ENCODE measurements at regions not wholly inside any gene's neighbourhood (a gene's known extent, or its start where the extent isn't known, plus 50 kb on each side); places are given as distances from the start of the nearest gene placed in this dataset.

DNA sequence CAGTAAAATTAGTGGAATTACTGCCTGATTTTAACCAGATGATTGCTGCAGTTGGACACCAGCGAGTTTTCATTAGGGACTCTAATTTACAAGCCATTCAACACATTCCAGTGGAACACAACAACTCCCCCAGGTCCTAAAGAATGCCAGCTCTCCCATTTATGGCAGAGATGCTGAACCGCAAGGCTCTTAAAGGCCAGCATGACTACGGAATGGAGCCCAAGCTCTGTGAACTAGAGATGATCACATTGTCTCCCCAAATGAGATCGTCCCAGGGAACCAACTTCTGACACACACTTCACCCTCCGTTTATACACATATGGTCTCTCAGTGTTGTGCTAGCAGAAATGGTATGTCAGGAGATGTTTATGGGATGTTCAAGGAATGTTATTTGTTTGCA, 446.2 kb upstream of the NR2F2 start:
- TF ChIP-seq, protein P1, sequence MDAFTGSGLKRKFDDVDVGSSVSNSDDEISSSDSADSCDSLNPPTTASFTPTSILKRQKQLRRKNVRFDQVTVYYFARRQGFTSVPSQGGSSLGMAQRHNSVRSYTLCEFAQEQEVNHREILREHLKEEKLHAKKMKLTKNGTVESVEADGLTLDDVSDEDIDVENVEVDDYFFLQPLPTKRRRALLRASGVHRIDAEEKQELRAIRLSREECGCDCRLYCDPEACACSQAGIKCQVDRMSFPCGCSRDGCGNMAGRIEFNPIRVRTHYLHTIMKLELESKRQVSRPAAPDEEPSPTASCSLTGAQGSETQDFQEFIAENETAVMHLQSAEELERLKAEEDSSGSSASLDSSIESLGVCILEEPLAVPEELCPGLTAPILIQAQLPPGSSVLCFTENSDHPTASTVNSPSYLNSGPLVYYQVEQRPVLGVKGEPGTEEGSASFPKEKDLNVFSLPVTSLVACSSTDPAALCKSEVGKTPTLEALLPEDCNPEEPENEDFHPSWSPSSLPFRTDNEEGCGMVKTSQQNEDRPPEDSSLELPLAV (CRISPR knock-in tag; conservative IDR thresholded peaks at IDR 0.05; ENCODE audit: low read depth) = no peak
- no peak for TF ChIP-seq ZNF891 (CRISPR knock-in tag; IDR thresholded peaks at IDR 0.05)
- no peak for TF ChIP-seq ZMYM4 (CRISPR knock-in tag; IDR thresholded peaks at IDR 0.05)
- no peak for TF ChIP-seq ZNF432 (CRISPR knock-in tag; IDR thresholded peaks at IDR 0.05; ENCODE audit: borderline replicate concordance)
- TF ChIP-seq ATRX (CRISPR knock-in tag; IDR thresholded peaks at IDR 0.05; ENCODE audit: borderline replicate concordance) = no peak
- TF ChIP-seq, protein P2, sequence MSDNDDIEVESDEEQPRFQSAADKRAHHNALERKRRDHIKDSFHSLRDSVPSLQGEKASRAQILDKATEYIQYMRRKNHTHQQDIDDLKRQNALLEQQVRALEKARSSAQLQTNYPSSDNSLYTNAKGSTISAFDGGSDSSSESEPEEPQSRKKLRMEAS (IDR thresholded peaks at IDR 0.05) = no peak
- no peak for TF ChIP-seq RBM39 (IDR thresholded peaks at IDR 0.05; ENCODE audit: low read depth, low read length, poor library complexity, severe bottlenecking)
- no peak for TF ChIP-seq NAIF1 (CRISPR knock-in tag; IDR thresholded peaks at IDR 0.05; ENCODE audit: borderline replicate concordance)
- no peak for TF ChIP-seq ZNF30 (CRISPR knock-in tag; IDR thresholded peaks at IDR 0.05)
- no peak for TF ChIP-seq REPIN1 (CRISPR knock-in tag; IDR thresholded peaks at IDR 0.05; ENCODE audit: borderline replicate concordance, low read depth)
- no peak for TF ChIP-seq SP140L (CRISPR knock-in tag; IDR thresholded peaks at IDR 0.05; ENCODE audit: borderline replicate concordance)
- TF ChIP-seq ZNF775 (CRISPR knock-in tag; IDR thresholded peaks at IDR 0.05; ENCODE audit: borderline replicate concordance) = no peak
- TF ChIP-seq ZNF75D (CRISPR knock-in tag; IDR thresholded peaks at IDR 0.05; ENCODE audit: borderline replicate concordance) = no peak
- TF ChIP-seq, protein P3, sequence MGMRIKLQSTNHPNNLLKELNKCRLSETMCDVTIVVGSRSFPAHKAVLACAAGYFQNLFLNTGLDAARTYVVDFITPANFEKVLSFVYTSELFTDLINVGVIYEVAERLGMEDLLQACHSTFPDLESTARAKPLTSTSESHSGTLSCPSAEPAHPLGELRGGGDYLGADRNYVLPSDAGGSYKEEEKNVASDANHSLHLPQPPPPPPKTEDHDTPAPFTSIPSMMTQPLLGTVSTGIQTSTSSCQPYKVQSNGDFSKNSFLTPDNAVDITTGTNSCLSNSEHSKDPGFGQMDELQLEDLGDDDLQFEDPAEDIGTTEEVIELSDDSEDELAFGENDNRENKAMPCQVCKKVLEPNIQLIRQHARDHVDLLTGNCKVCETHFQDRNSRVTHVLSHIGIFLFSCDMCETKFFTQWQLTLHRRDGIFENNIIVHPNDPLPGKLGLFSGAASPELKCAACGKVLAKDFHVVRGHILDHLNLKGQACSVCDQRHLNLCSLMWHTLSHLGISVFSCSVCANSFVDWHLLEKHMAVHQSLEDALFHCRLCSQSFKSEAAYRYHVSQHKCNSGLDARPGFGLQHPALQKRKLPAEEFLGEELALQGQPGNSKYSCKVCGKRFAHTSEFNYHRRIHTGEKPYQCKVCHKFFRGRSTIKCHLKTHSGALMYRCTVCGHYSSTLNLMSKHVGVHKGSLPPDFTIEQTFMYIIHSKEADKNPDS (CRISPR knock-in tag; IDR thresholded peaks at IDR 0.05) = no peak
- FAIRE-seq = no peak

More for the DNA sequence above, 446.2 kb upstream of the NR2F2 start:
- no peak overlapping the region for H3K4me2 ChIP-seq (ENCODE audit: low read depth, low read length)
- in situ Hi-C loops (cut with HindIII; ENCODE audit: extremely low pct_ligation_motif_present, low pct_unique_long_range_greater_than_20kb) (no loop called here), intact Hi-C loops (cut with micrococcal nuclease; ENCODE audit: unreplicated experiment) (no loop called here)
- no peaks in the 10 kb centered on the region for H3K27me3 ChIP-seq (ENCODE audit: control insufficient read depth in 1 of 2, insufficient read depth in 2 of 2, low read length in 2 of 2)
- no peaks in the 10 kb centered on the region for H3K79me2 ChIP-seq (ENCODE audit: insufficient read depth, low read length)
- CTCF ChIA-PET (ENCODE audit: low intra/inter-chr PET ratio, low total read pairs) = no interaction called here
- H3K4me1 ChIP-seq (ENCODE audit: insufficient read depth, low read length) = no peaks in the 10 kb centered on the region
- ATAC-seq (no peak), DNase-seq (ENCODE audit: low spot score) (no peak)
- H2AFZ ChIP-seq (ENCODE audit: low read length) = no peak overlapping the region
- H3K27ac ChIP-seq (ENCODE audit: extremely low read length, insufficient read depth, low read length) = no peak overlapping the region
- H3K4me3 ChIP-seq (replicated peaks in 1 of 3; ENCODE audit: insufficient read depth in 1 of 3, low read depth in 2 of 3, low read length in 3 of 3) = no peak overlapping the region
- no TSS peak for BruUV-seq (replicated peaks)
- 38% methylated on average over 5 of the region's 5 CpGs for WGBS (ENCODE audit: low lambda C conversion rate)
- H3K9me3 ChIP-seq (ENCODE audit: low read length) = no peaks in the 10 kb centered on the region
- POLR2A ChIA-PET = no interaction called here
- H4K20me1 ChIP-seq (ENCODE audit: insufficient read depth, low read length) = no peaks in the 10 kb centered on the region
- no peak overlapping the region for H3K9ac ChIP-seq (ENCODE audit: insufficient read depth, low read depth, low read length)
- no peaks in the 10 kb centered on the region for H3K36me3 ChIP-seq (replicated peaks in 1 of 2; ENCODE audit: control insufficient read depth in 1 of 2, insufficient read depth in 2 of 2, low read length in 2 of 2)
